ENCODE measurements at regions not wholly inside any gene's neighbourhood (a gene's known extent, or its start where the extent isn't known, plus 50 kb on each side); places are given as distances from the start of the nearest gene placed in this dataset.

- TF ChIP-seq GATA2 (IDR thresholded peaks at IDR 0.05; ENCODE audit: low read depth, low read length) (no peak), GATA3 (IDR thresholded peaks at IDR 0.05; ENCODE audit: low read depth, low read length) (no peak)
Measured at GRCh38 chr6:9126878-9127560, 691.7 kb upstream of the SLC35B3 start.

Data from SH-SY5Y (cell line).